HG03045 (cell line): ENCODE measurements at regions not wholly inside any gene's neighbourhood (a gene's known extent, or its start where the extent isn't known, plus 50 kb on each side); places are given as distances from the start of the nearest gene placed in this dataset.
"Not testable (repeated sequence)": the region's sequence is repeated elsewhere in the genome, so short reads cannot be mapped to it uniquely, and the experiment has no call there.

Source experiments
- ATAC-seq: cut with Tn5 transposase; IDR thresholded peaks from one replicate; pipeline ENCODE4 v1.9.1; 2021; ENCODE audit warnings: mild to moderate bottlenecking, moderate library complexity; ENCODE audit not compliant: unreplicated experiment

- ATAC-seq = no peak
These were observed 561.3 kb upstream of the GRIA3 start for GRCh38 chrX:122622795-122623194.

GRCh38 chrX:122625239-122625638, 558.8 kb upstream of the GRIA3 start:
- no peak for ATAC-seq

- no peak for ATAC-seq
These were observed 558.3 kb upstream of the GRIA3 start for GRCh38 chrX:122625821-122626220.

GRCh38 chrX:122626871-122627270, 557.2 kb upstream of the GRIA3 start:
- ATAC-seq = no peak

- ATAC-seq = no peak
These were observed 542.9 kb upstream of the GRIA3 start for GRCh38 chrX:122641136-122641535.

GRCh38 chrX:122641826-122642225, 542.3 kb upstream of the GRIA3 start:
- ATAC-seq = no peak

GRCh38 chrX:122655256-122655655, 528.8 kb upstream of the GRIA3 start:
- not testable (repeated sequence) for ATAC-seq

GRCh38 chrX:122666601-122667000, 517.5 kb upstream of the GRIA3 start:
- ATAC-seq = no peak

GRCh38 chrX:122667667-122668066, 516.4 kb upstream of the GRIA3 start:
- no peak for ATAC-seq

GRCh38 chrX:122703762-122704161, 480.3 kb upstream of the GRIA3 start:
- ATAC-seq = no peak

GRCh38 chrX:122739770-122740169, 444.3 kb upstream of the GRIA3 start:
- ATAC-seq = no peak

- ATAC-seq = no peak
These were observed 413.5 kb upstream of the GRIA3 start for GRCh38 chrX:122770581-122770980.

- ATAC-seq = no peak
These were observed 412.1 kb upstream of the GRIA3 start for GRCh38 chrX:122771933-122772332.

- no peak for ATAC-seq
These were observed 406.3 kb upstream of the GRIA3 start for GRCh38 chrX:122777766-122778165.

GRCh38 chrX:122783918-122784317, 400.2 kb upstream of the GRIA3 start:
- ATAC-seq = no peak

GRCh38 chrX:122787231-122787630, 396.8 kb upstream of the GRIA3 start:
- ATAC-seq = no peak

GRCh38 chrX:122788216-122788615, 395.9 kb upstream of the GRIA3 start:
- no peak for ATAC-seq

- ATAC-seq = no peak
These were observed 393.5 kb upstream of the GRIA3 start for GRCh38 chrX:122790376-122791095.

GRCh38 chrX:122813876-122814275, 370.2 kb upstream of the GRIA3 start:
- no peak for ATAC-seq

- no peak for ATAC-seq
These were observed 367.8 kb upstream of the GRIA3 start for GRCh38 chrX:122816288-122816687.

- ATAC-seq = no peak
These were observed 366.6 kb upstream of the GRIA3 start for GRCh38 chrX:122817321-122817955.

GRCh38 chrX:122818068-122818467, 366.0 kb upstream of the GRIA3 start:
- ATAC-seq = no peak

- ATAC-seq = no peak
These were observed 350.8 kb upstream of the GRIA3 start for GRCh38 chrX:122833230-122833629.
